HG02642 (cell line): ENCODE measurements at regions not wholly inside any gene's neighbourhood (a gene's known extent, or its start where the extent isn't known, plus 50 kb on each side); places are given as distances from the start of the nearest gene placed in this dataset.

Experiments used
- ATAC-seq: cut with Tn5 transposase; IDR thresholded peaks from one replicate; pipeline ENCODE4 v1.9.1; 2021; ENCODE audit warnings: mild to moderate bottlenecking; ENCODE audit not compliant: unreplicated experiment, poor library complexity

GRCh38 chr18:51881394-51881793, 458.6 kb upstream of the DCC start:
- ATAC-seq: no peak

DNA sequence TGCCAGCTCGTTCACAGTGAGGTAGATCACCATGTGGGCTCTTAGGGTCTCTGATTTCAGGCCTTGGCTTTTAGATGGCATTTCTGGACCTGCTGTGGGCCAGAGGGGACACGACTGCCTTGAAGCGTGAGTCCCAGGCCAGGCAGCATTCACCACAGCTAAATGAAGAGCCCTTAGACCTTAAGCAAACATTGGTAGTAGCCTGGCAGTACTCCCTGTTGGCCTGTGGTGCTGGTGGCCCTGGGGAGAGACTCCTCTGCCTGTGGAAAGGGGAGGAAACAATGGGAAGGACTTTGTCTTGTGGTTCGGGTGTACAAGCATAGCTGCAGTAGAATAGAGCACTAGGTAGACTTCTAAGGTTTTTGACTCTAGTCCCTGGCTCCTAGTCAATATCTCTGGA, 456.0 kb upstream of the DCC start:
- no peak for ATAC-seq

GRCh38 chr18:51890762-51891161, 449.2 kb upstream of the DCC start:
- no peak for ATAC-seq

GRCh38 chr18:51891876-51892275, 448.1 kb upstream of the DCC start:
- no peak for ATAC-seq

DNA sequence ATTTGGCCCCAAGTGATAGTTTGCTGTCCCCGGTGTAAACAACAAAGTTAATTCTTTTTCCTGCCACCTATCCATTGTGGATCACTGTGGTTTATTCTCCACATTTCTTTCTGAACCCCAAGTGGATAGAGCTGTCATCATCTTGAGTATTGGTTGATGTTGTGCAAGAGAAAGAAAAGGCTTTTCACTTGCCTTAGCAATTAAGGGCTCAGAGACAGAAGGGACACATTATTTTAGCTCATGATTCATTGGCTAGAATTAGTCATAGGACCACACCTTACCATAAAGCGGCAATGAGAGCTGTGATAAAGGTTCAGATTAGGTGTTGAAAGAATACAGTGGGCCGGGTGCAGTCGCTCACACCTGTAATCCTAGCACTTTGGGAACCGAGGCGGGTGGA, 442.1 kb upstream of the DCC start:
- ATAC-seq: no peak

DNA sequence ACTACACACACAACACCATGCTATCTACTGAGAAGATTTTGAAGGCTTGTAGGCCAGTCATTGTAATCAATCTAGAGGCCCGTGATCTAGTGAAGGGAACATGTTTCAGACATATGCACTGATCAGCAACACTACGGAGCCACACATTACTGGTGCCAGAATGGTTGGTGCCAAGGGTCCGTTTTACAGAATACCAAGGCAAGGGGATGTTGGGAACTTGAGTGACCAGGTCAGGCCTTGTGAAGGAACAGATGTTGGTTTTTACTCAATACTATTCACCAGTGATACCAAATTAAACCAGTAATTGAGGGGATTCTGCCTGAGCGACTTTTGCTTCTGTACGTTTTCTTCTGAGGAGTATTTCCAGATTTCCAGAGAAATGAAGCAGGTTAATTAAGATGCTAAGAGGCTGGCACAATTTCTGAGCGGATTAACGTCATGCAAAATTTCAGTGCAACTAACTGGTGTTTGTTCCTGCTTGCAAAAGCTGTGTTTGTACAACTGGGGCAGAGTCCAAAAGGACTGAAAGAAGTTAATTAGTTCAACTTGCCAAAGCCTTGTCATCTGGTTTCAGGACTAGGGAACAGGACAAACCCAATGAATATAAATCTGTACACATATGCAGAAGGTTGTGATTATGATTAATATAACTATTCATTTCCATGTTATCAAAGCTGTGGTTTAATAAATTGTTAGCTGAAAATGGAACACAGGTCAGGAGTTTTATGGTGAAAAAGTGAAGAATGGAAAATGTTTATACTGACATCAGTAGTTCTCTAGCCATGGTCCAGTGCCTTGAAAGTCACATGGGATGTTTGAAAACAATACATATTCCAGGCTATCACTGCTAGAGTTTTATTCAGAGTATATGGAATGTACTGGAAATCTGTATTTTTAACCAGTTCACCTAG, 432.1 kb upstream of the DCC start:
- no peak for ATAC-seq

DNA sequence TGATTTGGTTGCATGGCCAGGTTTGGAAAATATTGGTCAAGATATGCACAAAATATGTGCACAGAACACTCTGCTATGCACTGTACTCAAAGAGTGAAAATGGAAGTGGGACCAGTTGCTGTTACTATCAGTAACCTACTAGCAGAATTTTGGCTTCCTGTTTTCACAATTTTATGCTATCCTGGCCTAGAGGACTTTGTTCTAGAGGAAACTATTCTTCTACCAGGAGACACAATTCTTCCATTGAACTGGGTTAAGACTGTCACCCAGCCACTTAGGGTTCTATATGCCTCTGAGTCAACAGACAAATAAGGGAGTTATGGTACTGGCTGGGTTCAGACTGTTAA, 431.4 kb upstream of the DCC start:
- ATAC-seq: no peak

DNA sequence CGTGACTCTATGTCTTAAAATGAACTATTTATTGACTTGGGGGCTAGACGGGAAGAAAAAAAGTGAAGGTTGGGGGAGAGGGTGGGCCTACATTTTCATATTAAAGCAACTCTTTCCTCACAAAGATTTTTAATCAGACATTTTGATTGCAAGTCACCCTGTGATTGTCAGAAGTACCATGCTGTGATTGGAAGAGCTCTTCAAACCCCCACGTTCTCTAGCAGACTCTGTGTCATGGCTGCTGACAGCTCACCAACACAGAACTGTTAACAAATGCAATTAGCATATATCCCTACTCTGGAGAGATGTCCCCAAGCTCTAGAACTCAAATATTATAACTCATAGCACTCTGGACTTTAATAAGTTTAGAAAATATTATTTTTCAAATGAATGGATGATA, 428.4 kb upstream of the DCC start:
- no peak for ATAC-seq

DNA sequence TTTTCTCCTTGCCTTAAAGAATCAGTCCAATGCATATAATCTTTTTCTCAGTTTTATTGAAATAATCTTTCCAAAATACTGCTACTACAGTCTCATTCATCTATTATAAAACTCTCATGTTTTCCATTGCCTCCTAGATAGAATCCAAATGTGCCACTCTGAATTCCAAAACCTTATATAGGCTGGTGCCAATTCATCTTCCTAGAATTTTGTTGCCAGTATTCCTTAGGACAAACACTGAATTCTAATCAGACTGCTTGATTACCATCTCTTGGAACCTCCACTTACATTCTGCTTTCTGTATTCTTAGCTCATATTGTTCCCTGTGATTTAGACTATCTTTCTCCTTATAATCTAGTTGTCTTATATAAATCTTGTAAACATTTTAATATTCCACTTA, 427.6 kb upstream of the DCC start:
- no peak for ATAC-seq

- no peak for ATAC-seq
These were observed 424.8 kb upstream of the DCC start for GRCh38 chr18:51915176-51915575.

GRCh38 chr18:51921862-51922261, 418.1 kb upstream of the DCC start:
- no peak for ATAC-seq

DNA sequence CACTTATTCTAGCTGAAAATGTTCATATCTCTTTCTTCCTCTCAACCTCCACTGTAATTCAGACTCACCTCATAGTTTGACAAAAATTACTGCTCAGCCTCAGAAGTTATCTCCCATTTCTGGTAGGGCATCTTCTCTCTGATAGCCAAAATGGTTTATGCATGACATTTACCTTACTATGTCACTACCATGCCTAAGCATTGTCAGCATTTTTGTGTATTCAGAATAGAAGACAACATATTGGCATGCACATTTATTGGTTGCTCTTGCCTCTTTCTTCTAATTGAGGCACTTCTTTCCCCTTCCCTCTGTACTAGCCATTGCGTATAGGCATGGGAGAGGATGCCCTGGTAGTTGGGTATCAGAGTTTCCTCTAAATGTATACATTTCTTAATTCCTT, 406.1 kb upstream of the DCC start:
- no peak for ATAC-seq

GRCh38 chr18:51936115-51936514, 403.9 kb upstream of the DCC start:
- no peak for ATAC-seq

DNA sequence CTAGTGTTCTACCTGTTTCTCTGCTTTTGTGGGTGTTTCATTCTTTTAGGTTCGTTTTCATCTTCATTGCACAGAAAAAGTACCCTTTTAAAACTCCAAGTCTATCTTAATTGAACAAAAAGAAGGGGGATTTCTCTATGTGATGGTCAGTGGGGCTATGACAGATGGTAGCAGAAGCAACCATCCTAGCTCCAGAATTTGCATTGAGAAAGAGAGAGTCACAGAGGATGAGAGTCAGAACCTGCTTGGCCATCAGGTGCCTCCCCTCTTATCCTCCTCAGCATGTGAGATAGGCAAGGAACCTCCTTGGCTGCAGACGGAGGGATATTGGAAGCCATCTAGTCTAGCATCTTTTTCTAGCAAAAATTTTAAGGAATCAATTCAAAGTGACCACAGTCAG, 398.0 kb upstream of the DCC start:
- peak; percentile 60 for ATAC-seq

GRCh38 chr18:51943281-51943680, 396.7 kb upstream of the DCC start:
- peak; percentile 42 for ATAC-seq

DNA sequence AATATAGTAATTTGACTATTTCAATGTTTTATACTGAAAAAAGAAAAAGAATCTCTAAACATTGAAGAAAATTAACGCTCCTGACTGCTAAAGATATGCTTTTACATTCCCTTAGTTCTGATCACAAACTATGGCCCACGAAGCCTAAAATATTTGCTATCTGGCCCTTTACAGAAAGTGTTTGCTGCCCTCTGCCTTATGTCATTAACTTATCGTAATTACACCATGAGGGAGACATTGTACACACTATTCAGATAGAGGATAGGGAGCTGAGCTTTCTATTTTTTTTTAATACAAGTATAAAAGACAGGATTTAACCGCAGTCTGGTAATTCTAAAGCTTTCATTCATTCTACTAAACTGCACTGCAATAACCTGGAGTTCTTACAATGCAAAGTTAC, 393.1 kb upstream of the DCC start:
- ATAC-seq: no peak

DNA sequence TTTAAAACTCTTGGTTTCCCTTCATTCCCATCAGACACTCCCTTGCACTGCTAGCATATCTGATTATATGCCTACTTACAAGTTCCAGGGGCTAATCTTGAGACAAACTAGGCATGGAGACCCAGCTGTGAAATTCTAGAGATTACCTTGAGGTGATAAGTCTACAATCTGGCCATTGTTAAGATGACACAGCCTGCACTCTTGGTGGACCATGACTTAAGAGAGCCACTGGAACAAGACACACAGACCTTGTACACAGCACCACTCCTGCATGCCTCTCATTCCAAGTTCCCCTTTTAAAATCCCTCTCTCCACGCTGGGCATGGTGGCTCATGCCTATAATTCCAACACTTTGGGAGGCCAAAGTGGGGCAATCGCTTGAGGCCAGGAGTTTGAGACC, 387.2 kb upstream of the DCC start:
- ATAC-seq: no peak

DNA sequence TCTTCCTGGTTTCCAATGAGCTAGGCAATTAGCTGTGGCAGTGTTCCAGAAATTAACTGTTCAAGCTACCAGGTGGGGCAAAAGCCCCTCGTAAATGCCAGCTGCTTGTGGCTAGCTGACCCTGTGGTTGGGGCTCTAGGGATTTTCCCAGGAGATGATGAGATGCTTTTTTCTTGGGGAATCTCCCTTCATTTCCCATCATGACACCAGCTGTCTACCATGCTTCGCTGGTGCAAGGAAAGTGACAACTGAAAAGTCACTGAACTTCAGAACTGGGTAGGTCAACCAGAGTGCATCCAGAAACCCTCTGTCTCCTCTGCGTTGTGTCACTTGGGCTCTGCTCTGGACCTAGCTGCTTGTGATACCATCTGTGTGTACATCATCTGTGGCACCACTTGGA, 386.5 kb upstream of the DCC start:
- peak; percentile 89 for ATAC-seq

DNA sequence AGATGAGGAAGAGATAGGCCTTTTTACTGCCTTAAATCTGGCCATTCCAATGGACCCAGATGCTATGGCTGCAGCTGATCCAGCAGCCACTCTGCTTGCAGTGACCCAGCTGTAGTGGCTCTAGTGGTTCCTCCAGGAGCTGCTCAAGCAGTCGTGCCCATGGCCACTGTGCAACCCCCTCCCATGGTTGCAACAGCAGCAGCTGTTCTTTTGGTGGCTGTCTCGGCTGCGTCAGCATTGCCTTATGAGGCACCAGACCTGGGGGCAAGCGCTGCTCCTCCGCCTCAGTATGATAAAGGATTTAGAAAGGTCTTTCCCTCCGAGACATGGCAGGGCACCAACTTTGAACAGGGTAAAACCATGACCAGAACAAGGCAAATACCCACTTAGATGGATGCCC, 384.9 kb upstream of the DCC start:
- no peak for ATAC-seq

GRCh38 chr18:51957001-51957400, 383.0 kb upstream of the DCC start:
- no peak for ATAC-seq

- no peak for ATAC-seq
These were observed 359.9 kb upstream of the DCC start for GRCh38 chr18:51980101-51980500.

DNA sequence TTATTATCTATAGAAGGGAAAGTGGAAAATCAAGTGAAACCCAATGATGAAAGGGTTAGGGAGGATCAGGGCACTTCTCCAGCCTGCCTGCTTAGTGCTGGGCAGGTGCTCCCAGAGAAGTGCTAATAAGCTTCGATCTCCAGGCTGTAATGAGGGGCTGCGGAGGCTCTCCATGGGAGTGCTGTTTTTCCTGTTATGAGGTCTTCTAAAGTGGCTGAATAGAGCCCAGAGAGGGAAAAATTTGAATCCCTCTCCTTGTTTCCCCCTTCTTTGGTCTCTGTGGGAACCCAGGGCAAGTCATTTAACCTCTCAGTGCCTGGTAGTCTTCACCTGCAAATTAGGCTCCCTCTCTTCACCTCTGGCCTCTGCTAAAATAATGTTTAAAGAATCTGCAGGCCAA, 351.7 kb upstream of the DCC start:
- no peak for ATAC-seq

DNA sequence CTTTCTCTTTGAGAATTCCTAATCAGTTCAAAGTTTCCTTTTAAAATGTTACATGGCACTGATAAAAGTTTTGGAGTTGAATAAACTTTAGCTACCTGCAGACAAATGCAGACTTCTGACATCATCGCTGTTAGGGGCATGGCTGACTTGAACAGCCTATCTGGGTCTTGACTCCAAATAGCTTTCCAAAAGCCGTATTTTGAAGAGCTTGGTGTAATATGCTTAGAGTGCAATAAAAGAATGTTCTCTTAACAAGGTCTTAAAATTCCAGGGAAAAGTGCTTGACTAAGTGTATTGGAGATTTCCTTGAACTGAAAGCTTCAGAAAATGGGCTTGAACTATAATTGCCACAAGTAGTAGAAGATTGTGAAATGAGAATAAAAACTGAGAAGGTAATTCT, 342.9 kb upstream of the DCC start:
- ATAC-seq: no peak
